Fibroblast of pulmonary artery (primary cell): ENCODE measurements at regions not wholly inside any gene's neighbourhood (a gene's known extent, or its start where the extent isn't known, plus 50 kb on each side); places are given as distances from the start of the nearest gene placed in this dataset.

Experiments
- DNase-seq: peaks from one replicate; pipeline ENCODE4 v3.0.0-alpha.2; 2010; ENCODE audit warnings: low read depth
- H3K4me3 ChIP-seq: replicated peaks from 2 replicates; pipeline ENCODE4 v1.5.1; 2011; ENCODE audit warnings: low read depth, mild to moderate bottlenecking, control low read depth, low read length, moderate library complexity
- CTCF ChIP-seq: IDR thresholded peaks from 2 replicates; pipeline ENCODE4 v1.5.1; 2011; ENCODE audit warnings: mild to moderate bottlenecking, control low read depth, low read length, inconsistent platforms; ENCODE audit errors: missing control alignments

- H3K4me3 ChIP-seq = no peak overlapping the region
- DNase-seq = no peak
- TF ChIP-seq CTCF = no peak
Measured at GRCh38 chr17:73759324-73759723, 115.1 kb upstream of the SDK2 start.

GRCh38 chr17:73759734-73760438, 115.6 kb upstream of the SDK2 start:
- H3K4me3 ChIP-seq = no peak overlapping the region
- TF ChIP-seq CTCF = no peak
- no peak for DNase-seq

- DNase-seq = no peak
- no peak overlapping the region for H3K4me3 ChIP-seq
- no peak for TF ChIP-seq CTCF
Measured at GRCh38 chr17:73760439-73760758, 116.2 kb upstream of the SDK2 start.

GRCh38 chr17:73765824-73766563, 121.7 kb upstream of the SDK2 start:
- no peak for DNase-seq
- TF ChIP-seq CTCF = no peak
- H3K4me3 ChIP-seq = no peak overlapping the region

GRCh38 chr17:73767696-73768095, 123.5 kb upstream of the SDK2 start:
- no peak for DNase-seq
- TF ChIP-seq CTCF = no peak
- no peak overlapping the region for H3K4me3 ChIP-seq

- no peak for DNase-seq
- no peak overlapping the region for H3K4me3 ChIP-seq
- TF ChIP-seq CTCF = no peak
Measured at GRCh38 chr17:73768691-73769090, 124.4 kb upstream of the SDK2 start.

GRCh38 chr17:73769479-73769878, 125.2 kb upstream of the SDK2 start:
- no peak for TF ChIP-seq CTCF
- no peak for DNase-seq
- H3K4me3 ChIP-seq = no peak overlapping the region
